CD4-positive, alpha-beta T cell treated with Interleukin-4 for 1 hour (primary cell): ENCODE measurements at regions not wholly inside any gene's neighbourhood (a gene's known extent, or its start where the extent isn't known, plus 50 kb on each side); places are given as distances from the start of the nearest gene placed in this dataset.
"Not testable (repeated sequence)": the region's sequence is repeated elsewhere in the genome, so short reads cannot be mapped to it uniquely, and the experiment has no call there.

Experiments
- DNase-seq, 2 donors: peaks; one replicate each; pipeline ENCODE4 v3.0.0-alpha.2; 2020 to 2022

GRCh38 chr21:15204140-15204969 is 139.6 kb upstream of the NRIP1 start:
- DNase-seq: no peak

GRCh38 chr21:15204970-15205286 is 140.1 kb upstream of the NRIP1 start:
- DNase-seq: no peak

- no peak for DNase-seq
These were observed 141.7 kb upstream of the NRIP1 start for GRCh38 chr21:15206514-15206913.

GRCh38 chr21:15207231-15207630 is 142.4 kb upstream of the NRIP1 start:
- no peak for DNase-seq

- DNase-seq: no peak
These were observed 143.0 kb upstream of the NRIP1 start for GRCh38 chr21:15207635-15208370.

GRCh38 chr21:15208786-15209185 is 144.0 kb upstream of the NRIP1 start:
- no peak for DNase-seq

- DNase-seq: no peak
These were observed 144.4 kb upstream of the NRIP1 start for GRCh38 chr21:15209224-15209623.

- peak in 1 of 2 donors; percentile 34 for DNase-seq
These were observed 145.5 kb upstream of the NRIP1 start for GRCh38 chr21:15210235-15210678.

GRCh38 chr21:15211491-15212133 is 146.8 kb upstream of the NRIP1 start:
- no peak for DNase-seq

GRCh38 chr21:15212206-15212605 is 147.4 kb upstream of the NRIP1 start:
- DNase-seq: no peak

- DNase-seq: not testable (repeated sequence)
These were observed 153.7 kb upstream of the NRIP1 start for GRCh38 chr21:15218476-15218875.

GRCh38 chr21:15219039-15219438 is 154.2 kb upstream of the NRIP1 start:
- DNase-seq: no peak

GRCh38 chr21:15219894-15220293 is 155.1 kb upstream of the NRIP1 start:
- DNase-seq: no peak

GRCh38 chr21:15221799-15222386 is 157.1 kb upstream of the NRIP1 start:
- DNase-seq: peak in 1 of 2 donors; percentile 77

GRCh38 chr21:15222707-15223106 is 157.9 kb upstream of the NRIP1 start:
- no peak for DNase-seq

- DNase-seq: peak in 1 of 2 donors; percentile 44
These were observed 159.7 kb upstream of the NRIP1 start for GRCh38 chr21:15224346-15225086.

GRCh38 chr21:15227919-15228318 is 163.1 kb upstream of the NRIP1 start:
- no peak for DNase-seq

GRCh38 chr21:15229390-15229789 is 164.6 kb upstream of the NRIP1 start:
- DNase-seq: no peak

GRCh38 chr21:15233611-15234010 is 168.8 kb upstream of the NRIP1 start:
- DNase-seq: no peak

- DNase-seq: no peak
These were observed 171.3 kb upstream of the NRIP1 start for GRCh38 chr21:15236111-15236510.

- DNase-seq: no peak
These were observed 176.0 kb upstream of the NRIP1 start for GRCh38 chr21:15240848-15241247.

- DNase-seq: no peak
These were observed 177.4 kb upstream of the NRIP1 start for GRCh38 chr21:15241997-15242736.
